PC-9 (cell line): ENCODE measurements at regions not wholly inside any gene's neighbourhood (a gene's known extent, or its start where the extent isn't known, plus 50 kb on each side); places are given as distances from the start of the nearest gene placed in this dataset.

Source experiments
- EZH2 ChIP-seq: fragments of 200-600 bp; sonication (generic); IDR thresholded peaks from 2 replicates; pipeline ENCODE4 v1.8.0; 2017; ENCODE audit warnings: antibody characterized with exemption, low read depth
- TF ChIP-seq, protein P1 (sequence below): fragments of 200-600 bp; sonication (generic); conservative IDR thresholded peaks from 2 replicates; pipeline ENCODE4 v1.6.1; 2017; ENCODE audit warnings: mixed run types, antibody characterized with exemption, mild to moderate bottlenecking, moderate library complexity

GRCh38 chr6:16069671-16070070 lies 59.2 kb upstream of the MYLIP start:
- TF ChIP-seq, protein P1, sequence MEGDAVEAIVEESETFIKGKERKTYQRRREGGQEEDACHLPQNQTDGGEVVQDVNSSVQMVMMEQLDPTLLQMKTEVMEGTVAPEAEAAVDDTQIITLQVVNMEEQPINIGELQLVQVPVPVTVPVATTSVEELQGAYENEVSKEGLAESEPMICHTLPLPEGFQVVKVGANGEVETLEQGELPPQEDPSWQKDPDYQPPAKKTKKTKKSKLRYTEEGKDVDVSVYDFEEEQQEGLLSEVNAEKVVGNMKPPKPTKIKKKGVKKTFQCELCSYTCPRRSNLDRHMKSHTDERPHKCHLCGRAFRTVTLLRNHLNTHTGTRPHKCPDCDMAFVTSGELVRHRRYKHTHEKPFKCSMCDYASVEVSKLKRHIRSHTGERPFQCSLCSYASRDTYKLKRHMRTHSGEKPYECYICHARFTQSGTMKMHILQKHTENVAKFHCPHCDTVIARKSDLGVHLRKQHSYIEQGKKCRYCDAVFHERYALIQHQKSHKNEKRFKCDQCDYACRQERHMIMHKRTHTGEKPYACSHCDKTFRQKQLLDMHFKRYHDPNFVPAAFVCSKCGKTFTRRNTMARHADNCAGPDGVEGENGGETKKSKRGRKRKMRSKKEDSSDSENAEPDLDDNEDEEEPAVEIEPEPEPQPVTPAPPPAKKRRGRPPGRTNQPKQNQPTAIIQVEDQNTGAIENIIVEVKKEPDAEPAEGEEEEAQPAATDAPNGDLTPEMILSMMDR, result no peak
- no peak for TF ChIP-seq EZH2
